Bronchial epithelial cell (primary cell): ENCODE measurements at regions not wholly inside any gene's neighbourhood (a gene's known extent, or its start where the extent isn't known, plus 50 kb on each side); places are given as distances from the start of the nearest gene placed in this dataset.

Experiments used
- DNase-seq: peaks from one replicate; pipeline ENCODE4 v3.0.0-alpha.2; 2010; ENCODE audit warnings: low read depth
- FAIRE-seq: peaks from 2 replicates; lab custom pipeline; 2011; peaks lifted over from hg19 to GRCh38; lab: Jason Lieb, UNC
- H3K27me3 ChIP-seq: 2 replicates; pipeline ENCODE4 v1.5.1; 2011; ENCODE audit warnings: low read length; ENCODE audit not compliant: control insufficient read depth, insufficient read depth
- H3K36me3 ChIP-seq: 2 replicates; pipeline ENCODE4 v1.5.1; 2011; ENCODE audit warnings: low read length; ENCODE audit not compliant: control insufficient read depth, insufficient read depth
- H3K4me3 ChIP-seq: 2 replicates; pipeline ENCODE4 v1.5.1; 2011; ENCODE audit warnings: mild to moderate bottlenecking, low read depth, low read length, control low read depth
- CTCF ChIP-seq: IDR thresholded peaks from 2 replicates; pipeline ENCODE4 v1.5.1; 2011; ENCODE audit warnings: mild to moderate bottlenecking, moderate library complexity, low read length, control low read depth, inconsistent platforms; ENCODE audit not compliant: insufficient read depth, severe bottlenecking

DNA sequence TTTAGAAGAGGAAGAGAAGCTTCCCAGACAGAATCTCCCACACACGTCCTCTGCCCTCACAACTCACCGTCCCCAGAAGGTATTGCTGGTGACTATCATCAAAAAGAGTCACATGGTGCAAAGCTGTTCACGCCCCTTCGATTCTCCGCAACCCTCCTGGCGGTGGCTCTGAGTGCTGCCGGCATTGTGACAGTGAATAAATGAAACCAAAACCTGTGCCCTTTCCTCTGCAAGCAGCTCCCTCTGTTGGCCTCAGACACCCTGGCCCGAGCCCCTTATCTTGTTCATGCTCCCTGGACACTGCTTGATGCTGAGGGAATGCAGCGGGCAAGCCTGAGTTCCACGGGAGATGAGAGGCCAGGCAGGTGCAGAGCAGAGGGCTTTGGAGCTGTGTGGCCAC, 510.3 kb downstream of the NPHP4 start:
- H3K36me3 ChIP-seq = no peaks in the 10 kb centered on the region
- no peaks in the 10 kb centered on the region for H3K27me3 ChIP-seq
- no peak for FAIRE-seq
- no peak overlapping the region for H3K4me3 ChIP-seq
- no peak for DNase-seq
- TF ChIP-seq CTCF = no peak

DNA sequence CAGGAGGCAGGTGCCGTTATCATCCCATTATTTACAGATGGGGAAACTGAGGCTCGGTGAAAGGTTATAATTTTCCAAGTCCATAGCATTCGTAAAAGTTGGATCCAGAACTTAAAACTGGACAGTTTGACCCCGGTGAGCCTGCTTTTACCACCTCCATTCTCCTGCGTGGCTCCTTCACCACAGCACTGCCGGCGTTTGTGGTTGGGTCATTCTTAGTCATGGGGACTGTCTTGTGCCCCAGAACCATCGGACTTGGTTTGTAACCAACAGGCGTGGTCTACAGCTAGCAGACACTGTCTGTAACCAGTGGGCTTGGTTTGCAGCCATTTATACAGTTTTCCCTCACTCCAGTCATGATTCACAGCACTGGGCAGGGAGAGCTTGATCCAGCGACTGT, 511.3 kb downstream of the NPHP4 start:
- Histone ChIP-seq H3K4me3 (no peak overlapping the region), H3K27me3 (no peaks in the 10 kb centered on the region), H3K36me3 (no peaks in the 10 kb centered on the region)
- DNase-seq (no peak), FAIRE-seq (no peak)
- TF ChIP-seq CTCF = no peak

DNA sequence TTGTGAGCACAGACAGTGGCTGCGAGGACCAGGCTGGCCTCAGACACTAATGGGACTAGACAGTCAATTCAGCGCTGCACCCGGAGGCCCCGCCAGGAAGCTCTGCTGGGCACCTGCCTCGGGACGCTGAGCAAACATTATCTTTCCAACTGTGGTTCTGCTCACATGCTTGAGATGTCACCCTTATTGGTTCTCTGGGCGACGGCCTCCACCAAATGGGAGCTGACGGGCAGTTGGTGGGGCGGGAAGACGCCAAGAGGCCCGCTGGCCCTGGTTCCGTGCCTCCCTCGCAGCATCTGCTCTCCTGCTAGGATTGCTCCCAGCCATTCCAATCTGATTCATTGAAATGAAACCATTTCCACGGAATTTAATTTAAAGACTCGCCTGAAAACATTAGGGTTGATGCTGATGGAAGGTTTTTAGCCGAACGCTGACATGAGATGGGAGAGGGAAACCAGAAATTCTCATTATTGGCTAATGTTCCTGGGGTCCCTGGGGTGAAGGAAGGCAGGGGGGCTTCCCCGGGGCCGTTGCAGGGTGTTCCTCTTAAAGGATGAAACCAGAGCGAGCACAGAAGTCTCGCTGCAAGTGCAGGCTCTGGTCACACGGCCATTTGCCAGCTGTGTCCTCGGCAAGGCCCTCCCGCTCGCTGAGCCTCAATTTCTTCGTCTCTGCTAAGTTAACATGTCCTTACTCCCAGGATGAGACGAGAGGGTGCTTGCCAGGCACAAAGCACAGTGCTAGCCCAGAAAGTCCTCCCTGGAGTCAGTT, 512.2 kb downstream of the NPHP4 start:
- TF ChIP-seq CTCF = no peak
- DNase-seq (no peak), FAIRE-seq (no peak)
- no peak overlapping the region for H3K4me3 ChIP-seq
- no peaks in the 10 kb centered on the region for H3K36me3 ChIP-seq
- H3K27me3 ChIP-seq = no peaks in the 10 kb centered on the region

- DNase-seq (no peak), FAIRE-seq (no peak)
- Histone ChIP-seq H3K36me3 (no peaks in the 10 kb centered on the region), H3K4me3 (no peak overlapping the region), H3K27me3 (no peaks in the 10 kb centered on the region)
- TF ChIP-seq CTCF = no peak
These were observed 513.3 kb downstream of the NPHP4 start for GRCh38 chr1:5478961-5479360.

GRCh38 chr1:5478156-5478695, 514.0 kb downstream of the NPHP4 start:
- H3K36me3 ChIP-seq = no peaks in the 10 kb centered on the region
- TF ChIP-seq CTCF = no peak
- DNase-seq (no peak), FAIRE-seq (no peak)
- no peaks in the 10 kb centered on the region for H3K27me3 ChIP-seq
- H3K4me3 ChIP-seq = no peak overlapping the region

DNA sequence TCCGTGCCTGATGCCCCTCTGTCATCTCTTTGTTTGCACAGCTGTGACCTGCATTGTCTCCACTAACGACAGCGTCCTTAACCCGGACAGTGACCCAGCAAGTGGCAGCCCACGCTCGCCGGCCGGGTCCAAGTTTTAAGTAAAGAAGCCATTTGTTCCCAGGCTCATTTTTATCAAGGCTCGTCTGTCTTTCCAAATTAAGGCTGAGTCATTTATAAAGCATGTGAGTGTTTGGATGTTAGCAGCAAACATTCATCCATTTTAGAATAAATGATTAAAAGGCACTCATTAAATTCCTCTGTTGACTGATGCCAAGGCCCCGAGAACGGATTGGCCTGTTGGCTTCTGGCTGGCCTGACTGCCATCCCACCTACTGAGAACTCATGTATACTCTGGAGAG, 514.5 kb downstream of the NPHP4 start:
- no peaks in the 10 kb centered on the region for H3K36me3 ChIP-seq
- DNase-seq (no peak), FAIRE-seq (no peak)
- no peaks in the 10 kb centered on the region for H3K27me3 ChIP-seq
- no peak for TF ChIP-seq CTCF
- no peak overlapping the region for H3K4me3 ChIP-seq
